GM12874 (cell line): ENCODE measurements at regions not wholly inside any gene's neighbourhood (a gene's known extent, or its start where the extent isn't known, plus 50 kb on each side); places are given as distances from the start of the nearest gene placed in this dataset.

ENCODE experiments used
- TF ChIP-seq, protein P1 (sequence below): IDR thresholded peaks from 2 replicates; pipeline ENCODE4 v1.5.1; 2011; ENCODE audit warnings: low read depth, mild to moderate bottlenecking, control low read depth, low read length, moderate library complexity; ENCODE audit not compliant: insufficient read depth

DNA sequence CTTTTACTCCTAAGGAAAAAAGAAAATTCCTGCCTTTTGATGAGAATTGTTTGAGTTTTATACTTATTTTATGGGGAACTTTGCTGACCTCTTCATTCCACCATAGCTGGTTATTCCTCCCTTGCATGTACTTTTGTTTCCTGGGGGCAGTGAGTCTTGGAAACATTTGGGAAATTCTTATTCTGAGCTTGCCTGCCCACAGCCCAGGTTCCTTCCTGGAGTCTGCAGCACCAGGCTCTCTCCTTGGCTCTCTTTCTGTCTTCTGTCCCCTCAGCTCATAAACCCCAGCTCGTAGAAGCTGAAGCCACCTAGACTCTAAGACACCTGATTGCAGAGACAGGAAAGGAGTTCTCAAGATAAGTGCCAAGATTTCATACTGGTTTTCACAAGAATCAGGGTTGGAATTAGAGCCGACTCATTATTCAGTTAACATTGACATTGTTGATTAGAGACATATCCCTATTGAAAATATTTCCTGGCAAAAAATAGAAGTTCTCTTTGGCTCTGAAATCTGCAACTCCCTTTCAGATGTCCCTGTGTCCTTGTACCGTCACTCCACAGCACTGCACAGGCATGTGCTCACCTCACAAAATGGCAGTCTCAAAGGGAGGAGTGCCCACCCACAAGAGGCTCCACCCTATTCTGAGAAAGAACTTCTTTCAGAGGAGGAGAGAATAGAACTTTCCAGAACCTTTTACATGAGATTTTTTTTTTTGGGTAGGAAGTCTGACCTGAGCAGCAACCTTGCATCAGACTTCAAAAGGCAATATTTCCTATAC, 67.8 kb upstream of the PRSS1 start:
- TF ChIP-seq, protein P1, sequence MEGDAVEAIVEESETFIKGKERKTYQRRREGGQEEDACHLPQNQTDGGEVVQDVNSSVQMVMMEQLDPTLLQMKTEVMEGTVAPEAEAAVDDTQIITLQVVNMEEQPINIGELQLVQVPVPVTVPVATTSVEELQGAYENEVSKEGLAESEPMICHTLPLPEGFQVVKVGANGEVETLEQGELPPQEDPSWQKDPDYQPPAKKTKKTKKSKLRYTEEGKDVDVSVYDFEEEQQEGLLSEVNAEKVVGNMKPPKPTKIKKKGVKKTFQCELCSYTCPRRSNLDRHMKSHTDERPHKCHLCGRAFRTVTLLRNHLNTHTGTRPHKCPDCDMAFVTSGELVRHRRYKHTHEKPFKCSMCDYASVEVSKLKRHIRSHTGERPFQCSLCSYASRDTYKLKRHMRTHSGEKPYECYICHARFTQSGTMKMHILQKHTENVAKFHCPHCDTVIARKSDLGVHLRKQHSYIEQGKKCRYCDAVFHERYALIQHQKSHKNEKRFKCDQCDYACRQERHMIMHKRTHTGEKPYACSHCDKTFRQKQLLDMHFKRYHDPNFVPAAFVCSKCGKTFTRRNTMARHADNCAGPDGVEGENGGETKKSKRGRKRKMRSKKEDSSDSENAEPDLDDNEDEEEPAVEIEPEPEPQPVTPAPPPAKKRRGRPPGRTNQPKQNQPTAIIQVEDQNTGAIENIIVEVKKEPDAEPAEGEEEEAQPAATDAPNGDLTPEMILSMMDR, result no peak

DNA sequence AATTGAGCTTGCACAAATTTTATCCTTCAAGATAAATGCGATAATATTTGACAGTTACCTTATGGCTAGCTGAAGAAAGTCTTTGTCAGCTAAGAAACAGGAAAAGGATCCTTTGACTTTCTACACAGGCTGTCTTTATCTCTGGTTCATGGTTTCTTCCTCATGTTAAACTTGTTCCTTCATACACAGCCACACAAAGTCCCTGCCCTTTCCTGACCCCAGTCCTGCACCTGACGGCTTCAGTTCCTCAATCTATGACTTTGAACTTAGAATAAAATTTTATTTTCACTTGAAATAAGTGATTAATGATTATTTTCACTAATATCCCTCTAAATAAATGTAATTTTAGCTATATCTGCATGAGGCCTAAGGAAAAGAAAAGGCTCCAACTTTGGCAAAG, 77.8 kb upstream of the PRSS1 start:
- TF ChIP-seq, protein P1, result no peak

GRCh38 chr7:142670511-142670910, 78.8 kb upstream of the PRSS1 start:
- TF ChIP-seq, protein P1, result no peak

DNA sequence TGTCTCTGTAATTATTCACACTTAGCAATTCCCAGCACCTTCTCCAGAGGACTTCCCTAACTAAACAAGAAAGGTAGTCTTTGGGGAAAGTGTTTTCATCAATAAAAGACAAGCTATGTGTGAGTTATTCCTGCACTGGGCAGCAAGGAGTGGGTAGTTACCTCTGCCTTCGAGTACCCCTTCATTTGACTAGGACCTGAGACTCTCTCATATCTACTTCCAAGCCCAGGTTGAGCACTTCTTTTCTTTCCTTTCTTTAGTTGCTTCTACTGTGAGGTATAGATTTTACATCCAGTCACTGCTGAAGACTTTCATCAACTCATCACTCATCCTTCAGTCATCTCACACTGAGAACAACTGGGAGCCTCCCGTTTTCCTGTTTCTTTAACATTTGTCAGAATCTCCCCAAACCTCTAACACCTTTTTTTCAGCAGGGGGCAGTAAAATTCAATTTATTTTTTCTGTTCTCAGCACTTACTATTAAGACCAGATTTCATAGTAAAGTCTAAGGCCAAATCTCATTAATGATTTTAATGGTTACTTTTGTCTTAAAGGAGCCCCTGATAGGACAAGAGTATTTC, 80.1 kb upstream of the PRSS1 start:
- TF ChIP-seq, protein P1, result peak; percentile 19; the same call in 1 of the 2 replicates

DNA sequence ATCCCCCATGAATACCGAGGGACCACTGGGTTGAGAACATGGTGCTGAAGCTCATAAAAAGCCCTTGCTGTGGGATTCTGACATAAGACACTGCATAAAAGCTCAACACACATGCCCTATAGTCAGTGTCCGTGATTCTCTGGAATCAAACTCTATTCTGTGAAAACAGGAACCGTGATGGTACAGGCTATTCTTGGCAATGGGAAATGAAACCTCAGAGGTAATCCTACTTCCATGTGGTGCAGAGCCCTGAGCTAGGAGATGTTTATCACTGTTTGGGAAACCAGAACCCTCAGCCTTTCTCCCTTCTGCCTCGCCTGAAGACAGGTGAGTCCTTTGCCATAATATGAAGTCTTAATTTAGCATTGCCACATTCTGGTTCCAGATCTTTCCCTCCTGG, 80.8 kb upstream of the PRSS1 start:
- TF ChIP-seq, protein P1, result no peak

DNA sequence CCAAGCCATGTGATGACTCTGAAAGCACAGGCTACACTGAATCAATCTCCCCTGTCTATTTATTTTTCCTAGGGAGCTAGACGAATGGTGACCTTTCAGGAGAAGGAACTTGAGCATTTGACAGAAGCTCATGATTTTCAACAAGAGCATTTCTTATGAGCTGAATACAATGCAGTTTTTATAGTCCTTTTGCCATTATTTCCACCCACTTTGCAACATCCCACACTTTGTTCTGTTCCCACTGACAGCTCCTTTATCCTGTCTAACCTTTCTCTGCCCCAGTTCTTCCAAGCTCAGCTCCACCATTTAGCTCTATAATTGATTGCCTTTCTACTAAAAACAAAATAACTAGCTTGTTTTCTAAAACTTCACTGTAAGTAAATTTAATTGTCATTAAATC, 91.9 kb upstream of the PRSS1 start:
- TF ChIP-seq, protein P1, result no peak

DNA sequence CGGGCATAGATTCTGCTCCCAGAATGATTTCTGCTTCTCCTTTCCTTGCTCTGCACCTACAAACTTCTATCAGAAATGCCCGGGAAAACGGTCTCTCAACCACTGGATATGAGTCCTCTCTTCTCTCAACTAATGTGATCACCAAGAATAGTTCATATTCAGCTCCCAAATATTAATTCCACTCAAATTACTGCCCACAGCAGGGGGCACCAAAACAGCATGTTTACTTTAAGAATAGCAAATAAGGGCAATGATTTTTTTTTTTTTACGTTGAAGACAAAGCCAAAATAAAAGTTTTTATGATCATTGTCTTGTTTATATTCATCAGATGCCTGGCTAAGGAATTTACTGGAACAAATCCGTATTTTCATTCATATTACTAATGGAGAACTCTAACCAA, 94.9 kb upstream of the PRSS1 start:
- TF ChIP-seq, protein P1, result no peak
